DND-41 (cell line): ENCODE measurements at regions not wholly inside any gene's neighbourhood (a gene's known extent, or its start where the extent isn't known, plus 50 kb on each side); places are given as distances from the start of the nearest gene placed in this dataset.

Experiments used
- EZH2 ChIP-seq: IDR thresholded peaks from 3 replicates; pipeline ENCODE4 v1.6.1; 2012; ENCODE audit warnings: borderline replicate concordance, low read depth, mild to moderate bottlenecking, moderate library complexity, low read length, inconsistent platforms; ENCODE audit not compliant: severe bottlenecking
- TF ChIP-seq, protein P1 (sequence below): IDR thresholded peaks from 2 replicates; pipeline ENCODE4 v1.5.1; 2012; ENCODE audit warnings: borderline replicate concordance, low read length, moderate library complexity, mild to moderate bottlenecking; ENCODE audit not compliant: poor library complexity, severe bottlenecking; ENCODE audit errors: extremely low read depth

DNA sequence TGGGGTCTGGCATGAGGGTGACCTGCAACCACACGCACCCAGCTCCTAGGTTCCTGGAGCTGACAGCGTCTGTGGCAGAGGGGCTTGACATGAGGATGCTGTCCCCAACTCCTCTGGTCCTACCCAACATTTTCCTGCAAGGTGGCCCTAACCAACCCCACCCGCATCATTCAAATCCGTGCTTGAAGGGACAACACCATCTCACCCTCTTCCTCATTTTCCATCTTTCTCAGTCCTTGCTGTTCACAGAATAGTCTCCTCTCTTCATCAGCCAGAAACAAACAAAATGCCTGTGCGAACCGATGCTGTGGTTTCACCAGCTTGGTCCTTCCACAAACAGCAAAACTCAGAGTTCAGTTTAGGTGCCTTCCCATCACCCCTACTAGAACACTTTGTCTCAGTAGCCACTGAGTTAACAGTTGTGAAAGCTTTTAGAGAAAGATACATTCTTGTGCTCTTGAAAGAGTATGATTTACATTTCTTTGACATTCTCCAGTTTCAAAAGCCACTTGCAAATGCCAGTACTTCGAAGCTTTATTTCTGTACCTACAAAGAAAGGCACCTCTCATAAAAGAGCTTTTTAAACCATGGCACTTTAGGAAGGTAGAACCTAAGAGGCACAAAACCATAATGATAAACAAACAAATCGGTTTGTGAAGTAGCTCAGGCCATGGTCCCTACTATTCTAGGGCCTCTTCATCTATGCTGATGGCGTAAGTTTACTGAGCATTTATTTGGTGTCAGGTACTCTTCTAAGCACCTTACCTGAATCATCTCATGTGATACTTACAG is 360.1 kb downstream of the SHQ1 start:
- TF ChIP-seq, protein P1, sequence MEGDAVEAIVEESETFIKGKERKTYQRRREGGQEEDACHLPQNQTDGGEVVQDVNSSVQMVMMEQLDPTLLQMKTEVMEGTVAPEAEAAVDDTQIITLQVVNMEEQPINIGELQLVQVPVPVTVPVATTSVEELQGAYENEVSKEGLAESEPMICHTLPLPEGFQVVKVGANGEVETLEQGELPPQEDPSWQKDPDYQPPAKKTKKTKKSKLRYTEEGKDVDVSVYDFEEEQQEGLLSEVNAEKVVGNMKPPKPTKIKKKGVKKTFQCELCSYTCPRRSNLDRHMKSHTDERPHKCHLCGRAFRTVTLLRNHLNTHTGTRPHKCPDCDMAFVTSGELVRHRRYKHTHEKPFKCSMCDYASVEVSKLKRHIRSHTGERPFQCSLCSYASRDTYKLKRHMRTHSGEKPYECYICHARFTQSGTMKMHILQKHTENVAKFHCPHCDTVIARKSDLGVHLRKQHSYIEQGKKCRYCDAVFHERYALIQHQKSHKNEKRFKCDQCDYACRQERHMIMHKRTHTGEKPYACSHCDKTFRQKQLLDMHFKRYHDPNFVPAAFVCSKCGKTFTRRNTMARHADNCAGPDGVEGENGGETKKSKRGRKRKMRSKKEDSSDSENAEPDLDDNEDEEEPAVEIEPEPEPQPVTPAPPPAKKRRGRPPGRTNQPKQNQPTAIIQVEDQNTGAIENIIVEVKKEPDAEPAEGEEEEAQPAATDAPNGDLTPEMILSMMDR = no peak
- TF ChIP-seq EZH2 = no peak
